HG03039 (cell line): ENCODE measurements at regions not wholly inside any gene's neighbourhood (a gene's known extent, or its start where the extent isn't known, plus 50 kb on each side); places are given as distances from the start of the nearest gene placed in this dataset.
"Not testable (repeated sequence)": the region's sequence is repeated elsewhere in the genome, so short reads cannot be mapped to it uniquely, and the experiment has no call there.

Experiments used
- ATAC-seq: cut with Tn5 transposase; IDR thresholded peaks from one replicate; pipeline ENCODE4 v1.9.1; 2021; ENCODE audit warnings: mild to moderate bottlenecking, moderate library complexity; ENCODE audit not compliant: unreplicated experiment

DNA sequence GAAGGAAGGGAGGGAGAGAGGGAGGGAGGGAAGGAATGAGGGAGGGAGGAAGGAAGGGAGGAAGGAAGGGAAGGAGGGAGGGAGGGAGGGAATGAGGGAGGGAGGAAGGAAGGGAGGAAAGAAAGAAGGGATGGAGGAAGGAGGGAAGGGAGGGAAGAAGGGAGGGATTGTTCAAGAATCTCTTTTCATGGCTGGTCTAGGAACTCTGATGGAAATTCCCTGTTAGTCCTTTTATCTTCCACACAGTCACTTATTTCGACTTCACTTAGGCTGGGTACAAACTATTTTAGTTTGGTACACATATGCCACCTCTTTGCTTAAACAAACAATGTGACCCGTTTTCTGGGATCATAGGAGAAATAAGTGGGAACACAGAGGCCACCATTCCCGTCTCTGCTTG lies 435.6 kb upstream of the WWC1 start:
- no peak for ATAC-seq

DNA sequence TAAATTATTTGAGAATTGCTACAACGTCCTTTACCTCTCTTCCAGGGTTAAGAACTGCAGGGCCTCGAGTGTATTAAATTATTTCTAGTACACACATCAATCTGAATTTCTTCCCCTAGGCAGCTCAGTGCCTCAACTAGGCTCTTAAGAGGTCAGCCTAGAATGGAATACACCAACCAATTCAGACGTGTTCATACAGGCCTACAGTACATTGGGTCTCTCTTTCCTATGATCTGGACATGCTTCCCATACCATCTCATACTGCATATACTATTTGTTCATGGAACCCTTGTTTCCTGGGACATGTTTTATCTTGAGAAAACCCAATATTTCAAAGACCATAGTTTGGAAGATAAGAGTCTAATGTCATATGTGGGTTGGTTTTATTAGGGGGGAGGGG lies 434.1 kb upstream of the WWC1 start:
- ATAC-seq: no peak

DNA sequence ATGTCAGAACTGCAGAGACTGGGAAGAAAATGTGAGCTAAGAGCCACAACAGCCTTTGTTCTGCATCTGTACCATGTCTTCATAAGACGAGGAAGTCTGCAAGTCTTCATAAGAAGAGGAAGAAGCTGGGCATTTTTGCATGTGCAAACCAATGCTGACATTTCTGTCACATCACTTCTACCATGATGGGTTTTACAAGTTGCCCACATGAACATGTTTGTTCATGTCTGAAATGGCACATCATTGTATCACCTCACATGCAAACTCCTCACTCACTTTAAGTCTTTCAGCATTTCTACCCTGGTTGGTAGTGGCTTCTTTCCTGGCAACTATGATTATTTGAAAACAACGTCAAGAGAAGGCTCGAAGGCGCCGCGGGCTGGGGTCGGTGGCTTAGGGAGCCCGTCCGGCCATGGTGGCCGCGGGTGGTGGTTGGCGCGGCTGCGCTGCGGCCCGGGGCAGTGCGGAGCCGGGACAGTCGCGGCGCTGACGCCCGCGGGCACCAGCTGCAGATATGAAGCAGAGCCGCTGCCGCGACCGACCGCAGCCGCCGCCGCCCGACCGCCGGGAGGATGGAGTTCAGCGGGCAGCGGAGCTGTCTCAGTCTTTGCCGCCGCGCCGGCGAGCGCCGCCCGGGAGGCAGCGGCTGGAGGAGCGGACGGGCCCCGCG lies 433.1 kb upstream of the WWC1 start:
- ATAC-seq: not testable (repeated sequence)

DNA sequence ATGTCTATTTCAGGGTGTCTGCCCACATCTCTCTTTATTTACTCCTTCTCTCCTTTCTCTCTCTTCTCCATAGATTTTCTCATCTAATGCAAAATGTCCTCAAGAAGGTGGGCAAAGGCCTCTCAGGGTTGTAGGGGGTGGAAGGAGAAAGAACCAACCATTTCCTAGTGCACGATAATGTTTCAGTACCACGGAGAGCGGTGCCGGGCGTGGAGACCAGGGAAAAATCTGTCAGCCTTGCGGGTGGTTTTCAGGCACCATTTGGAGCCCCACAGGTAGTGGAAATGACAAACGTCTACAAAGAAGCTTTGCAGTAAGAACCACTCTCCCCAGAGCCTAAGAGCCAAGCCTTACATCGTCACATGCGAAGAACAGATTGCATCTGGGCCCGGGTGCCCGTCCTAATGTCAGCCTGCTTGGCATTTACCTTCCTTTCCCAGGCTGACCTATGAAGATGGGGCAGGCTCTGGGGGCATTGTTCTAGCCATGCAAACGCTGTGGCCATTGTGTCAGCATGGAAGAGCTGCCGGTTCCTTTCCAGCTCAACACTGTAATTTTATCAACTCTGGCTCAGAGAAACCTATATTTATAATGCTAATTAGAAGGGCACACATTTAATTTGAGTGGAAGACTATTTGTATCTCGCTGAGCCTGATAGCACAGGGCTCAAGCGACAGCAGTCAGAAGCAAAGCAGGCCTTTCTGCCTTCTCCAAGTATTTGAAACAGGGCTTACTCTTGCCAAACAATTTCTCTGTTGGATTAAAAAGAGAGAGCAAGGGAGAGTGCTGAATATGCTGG lies 430.1 kb upstream of the WWC1 start:
- ATAC-seq: no peak

DNA sequence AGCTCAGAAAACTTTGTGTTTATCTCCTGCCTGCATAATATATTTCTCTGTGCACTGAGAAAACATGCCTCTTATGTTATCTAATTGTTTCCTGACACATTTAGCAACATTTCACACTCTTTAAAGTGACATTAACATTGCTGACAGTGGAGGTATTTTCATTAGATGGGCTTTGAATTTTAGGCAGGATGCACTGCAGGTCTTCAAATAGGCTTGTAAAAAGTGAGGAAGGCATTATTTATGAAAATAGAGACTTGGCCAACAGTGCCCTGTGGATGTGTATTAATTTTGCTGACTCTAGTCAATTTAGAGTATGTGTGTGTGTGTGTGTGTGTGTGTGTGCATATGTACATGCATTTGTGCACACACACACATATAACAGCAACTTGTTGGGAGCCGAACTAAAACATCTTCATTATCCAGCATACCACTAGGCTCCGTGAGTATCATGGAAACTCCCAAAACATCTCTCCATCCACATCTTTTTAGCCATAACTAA lies 429.5 kb upstream of the WWC1 start:
- ATAC-seq: no peak

DNA sequence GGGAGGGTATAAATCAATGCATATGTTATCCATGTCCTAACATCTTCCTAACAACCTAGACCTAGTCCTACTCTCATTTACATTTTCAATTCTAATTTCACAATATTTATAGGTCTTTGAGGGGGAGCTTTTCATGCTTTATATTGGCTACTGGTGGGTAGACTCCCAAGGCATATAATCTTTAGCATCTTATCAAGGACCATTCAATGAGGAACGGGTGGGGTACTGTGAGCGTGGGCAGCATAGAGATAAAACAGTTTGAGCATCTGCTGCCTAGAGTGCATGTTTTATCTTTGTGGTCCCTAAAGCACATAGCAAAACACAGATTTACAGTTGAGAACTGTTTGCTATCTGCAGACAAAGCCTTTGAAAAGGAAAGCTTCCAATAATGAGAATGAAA lies 427.6 kb upstream of the WWC1 start:
- ATAC-seq: no peak

DNA sequence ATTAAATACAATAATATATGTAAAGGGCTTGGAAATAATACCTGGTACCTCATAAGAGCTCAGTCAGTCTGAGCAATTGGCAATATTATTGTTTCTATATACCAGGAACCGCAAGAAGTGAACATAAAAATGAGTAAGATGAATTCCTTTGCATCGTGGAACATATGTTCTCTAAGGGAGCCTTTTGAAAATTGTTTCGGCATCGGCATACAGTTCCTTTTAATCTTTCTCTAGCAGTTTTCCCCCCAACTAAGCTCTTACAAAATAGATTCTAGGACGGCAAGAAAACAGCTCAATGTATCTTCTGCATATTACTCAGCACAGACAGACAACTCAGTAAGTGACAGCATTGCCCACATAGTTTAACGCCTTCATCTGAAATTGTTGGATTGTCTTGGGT lies 426.6 kb upstream of the WWC1 start:
- no peak for ATAC-seq

DNA sequence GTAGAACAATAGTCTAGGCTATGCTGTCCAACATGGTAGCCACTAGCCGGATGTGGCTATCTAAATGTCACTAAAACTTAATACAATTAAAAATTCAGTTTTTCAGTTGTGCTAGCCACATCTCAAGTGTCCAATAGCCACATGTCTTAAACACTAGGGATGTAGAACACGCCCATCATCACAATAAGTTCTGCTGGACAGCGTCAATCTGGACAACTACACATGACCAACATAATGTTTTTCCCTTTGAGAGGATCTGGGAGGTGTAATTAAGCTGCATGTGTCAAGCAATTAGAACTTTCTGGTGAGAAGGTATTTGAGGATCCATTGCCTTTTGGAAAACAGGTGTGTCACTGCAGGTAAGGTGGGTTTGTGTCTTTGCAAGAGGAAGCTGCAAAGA lies 424.6 kb upstream of the WWC1 start:
- ATAC-seq: no peak

DNA sequence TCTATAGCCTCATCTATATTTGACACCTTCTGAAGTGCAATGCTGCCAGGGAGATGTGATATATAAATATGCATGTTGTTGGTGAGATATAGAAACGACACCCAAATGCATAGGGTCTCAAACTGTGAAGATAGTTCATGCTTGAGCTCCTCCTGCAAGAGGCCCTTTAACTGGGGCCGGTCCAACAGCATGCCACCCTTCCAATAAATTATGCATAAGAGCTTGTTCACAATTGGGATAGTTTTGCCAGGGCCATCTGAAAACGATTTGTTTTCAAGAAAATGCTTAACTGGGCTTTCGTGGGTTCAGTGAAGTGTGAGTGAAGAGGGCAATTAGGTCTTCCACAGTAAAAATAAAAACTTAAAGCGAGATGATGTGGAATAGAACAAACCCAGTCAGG lies 424.2 kb upstream of the WWC1 start:
- no peak for ATAC-seq

DNA sequence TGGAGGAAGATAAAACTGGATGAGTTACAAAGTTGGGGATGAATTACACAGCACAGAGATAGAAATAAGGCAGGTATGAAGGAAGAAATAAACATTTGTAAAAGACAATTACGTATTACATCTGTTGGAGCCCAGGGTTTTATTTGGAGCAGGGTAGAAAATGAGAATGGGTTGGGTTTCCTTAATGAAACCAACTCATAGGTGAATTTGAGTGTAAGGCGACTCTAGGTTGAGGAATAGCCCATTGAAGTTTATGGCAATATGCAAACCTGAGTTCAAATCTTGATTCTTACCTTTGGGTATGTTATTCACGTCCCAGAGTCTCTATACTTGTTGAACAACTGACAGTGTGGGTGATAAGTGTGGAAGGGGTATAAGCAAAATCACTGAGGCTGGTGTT lies 422.3 kb upstream of the WWC1 start:
- no peak for ATAC-seq

DNA sequence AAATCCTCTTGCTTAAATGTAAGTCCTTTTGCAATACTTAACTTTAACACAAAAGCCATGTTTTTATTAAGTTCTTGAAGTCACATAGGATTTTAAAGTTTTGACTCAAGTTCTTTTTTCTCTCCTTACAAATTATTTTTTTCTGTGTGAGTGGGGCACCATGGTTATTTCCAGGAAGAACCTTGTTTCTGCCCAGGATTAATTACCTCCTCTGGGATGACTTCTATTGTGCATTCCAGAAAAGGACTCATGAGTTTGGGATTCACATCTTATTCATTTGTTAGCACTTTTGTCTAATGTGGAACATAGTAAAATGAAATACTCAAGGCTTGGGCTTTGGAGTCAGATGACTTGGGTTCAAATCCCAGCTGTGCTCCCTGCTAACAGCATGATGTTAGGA lies 421.4 kb upstream of the WWC1 start:
- no peak for ATAC-seq

DNA sequence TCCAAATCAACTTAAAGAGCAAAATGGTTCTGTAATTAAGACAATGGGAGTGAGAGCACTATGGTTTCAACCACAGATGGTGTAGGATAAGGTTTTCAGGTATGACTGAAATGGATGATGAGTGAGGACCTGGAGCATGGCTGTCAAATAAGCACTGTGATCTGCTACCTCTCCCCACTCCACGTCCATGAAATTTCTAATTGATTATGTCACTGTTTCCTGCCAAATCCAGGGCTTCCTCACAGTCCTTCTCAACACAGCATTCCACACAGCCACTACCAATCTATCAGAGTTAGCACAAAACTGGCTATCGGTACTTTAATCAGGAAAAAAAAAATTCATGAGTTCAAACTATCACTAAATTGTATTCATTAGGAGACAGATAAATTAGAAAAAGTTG lies 420.4 kb upstream of the WWC1 start:
- ATAC-seq: no peak

DNA sequence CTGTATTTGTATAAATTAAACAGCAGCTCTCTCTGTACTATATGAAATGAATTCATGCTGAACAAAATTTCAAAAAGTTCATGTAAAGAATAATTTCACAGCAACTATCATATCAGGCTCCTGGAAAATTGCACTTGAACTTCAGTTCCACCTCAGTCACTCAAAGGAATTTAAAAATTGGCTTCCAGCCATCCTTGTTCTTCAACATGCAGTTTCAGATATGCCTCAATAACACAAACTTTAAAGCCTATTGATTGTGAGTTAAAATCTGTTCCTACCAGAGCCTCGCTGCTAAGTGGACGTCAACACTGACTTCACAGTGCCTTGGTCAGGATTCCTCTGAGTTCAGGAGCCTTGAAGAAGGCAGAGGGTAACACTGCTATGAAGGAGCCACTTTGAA lies 418.7 kb upstream of the WWC1 start:
- ATAC-seq: no peak

DNA sequence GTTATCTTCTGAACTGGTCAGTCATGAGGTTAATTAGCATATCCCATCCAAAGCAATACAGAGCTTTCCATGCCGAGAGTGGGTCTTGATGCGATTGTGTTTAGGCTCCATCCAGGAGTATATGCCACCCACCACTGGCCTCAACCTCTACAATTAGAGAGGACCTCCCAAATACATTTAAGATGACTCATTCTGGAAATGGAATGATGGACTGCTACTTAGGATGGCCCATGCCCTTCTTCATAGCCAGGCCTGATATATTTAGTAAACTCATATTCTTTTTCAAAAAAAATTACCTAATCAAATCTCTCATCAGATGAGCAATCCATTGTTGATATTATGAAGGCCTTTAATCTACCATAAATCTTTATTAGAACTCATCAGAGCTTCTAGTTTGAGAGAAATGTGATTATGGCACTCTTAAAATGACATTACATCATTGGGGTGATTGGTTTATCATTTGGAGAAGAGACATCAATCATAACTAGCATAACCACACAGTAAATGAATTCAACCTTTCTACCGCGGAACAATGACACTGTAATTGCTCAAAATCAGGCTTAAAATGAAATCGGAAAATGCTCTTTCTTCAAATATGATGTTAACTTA lies 414.2 kb upstream of the WWC1 start:
- ATAC-seq: no peak

DNA sequence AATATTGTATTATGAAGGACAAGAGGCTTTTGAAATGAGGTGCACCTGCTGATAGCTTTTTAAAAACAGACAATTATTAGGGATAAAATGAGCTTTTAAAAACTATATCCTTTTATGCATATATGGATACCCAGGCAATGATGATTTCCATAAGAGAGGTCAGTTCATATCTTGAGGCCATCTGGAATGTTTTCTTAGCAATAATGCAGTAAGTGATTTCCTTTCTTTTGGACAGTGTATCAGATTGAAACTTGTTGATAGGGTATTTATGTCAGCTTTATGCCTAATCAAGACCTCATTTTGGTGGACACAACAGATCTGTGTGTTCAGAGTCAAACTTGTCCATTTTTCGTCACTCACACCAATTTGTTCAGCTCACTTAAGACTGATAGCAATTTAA lies 413.5 kb upstream of the WWC1 start:
- no peak for ATAC-seq

DNA sequence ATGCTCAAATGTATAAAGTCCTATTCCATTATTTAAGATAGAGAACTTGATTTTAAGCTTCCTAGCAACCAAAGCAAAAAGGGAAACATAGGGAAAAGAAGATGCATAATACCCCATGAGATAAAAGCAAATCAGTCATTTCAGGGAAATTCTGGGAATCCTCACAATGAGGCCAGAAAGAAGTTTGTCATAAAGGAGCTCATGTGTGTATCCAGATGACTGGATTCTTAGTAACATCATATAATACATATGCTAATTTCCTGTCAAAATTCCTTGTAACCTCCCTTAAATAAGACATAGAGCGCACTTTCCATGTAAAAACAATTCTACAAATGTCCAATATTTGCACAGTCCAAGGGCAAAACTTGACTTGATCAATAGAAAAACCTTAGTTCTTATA lies 411.0 kb upstream of the WWC1 start:
- no peak for ATAC-seq

DNA sequence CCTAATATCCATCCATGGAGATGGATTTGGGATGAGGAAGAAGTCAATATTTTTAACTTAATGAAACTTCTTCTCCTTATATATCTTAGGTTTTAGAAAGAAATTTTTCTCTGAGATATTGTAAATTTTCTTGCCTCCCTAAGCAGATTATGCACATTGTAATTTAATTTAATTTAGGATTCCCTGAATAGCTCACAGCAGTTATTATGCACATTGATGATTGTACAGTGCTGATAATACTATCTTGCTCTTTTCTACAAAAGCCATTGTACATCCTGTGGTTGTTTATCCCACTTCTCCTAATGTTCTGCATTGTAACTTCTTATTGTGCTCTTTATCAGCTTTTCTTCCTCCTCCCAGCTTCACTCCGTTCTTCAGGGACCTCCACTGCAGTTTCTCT lies 410.4 kb upstream of the WWC1 start:
- ATAC-seq: no peak

DNA sequence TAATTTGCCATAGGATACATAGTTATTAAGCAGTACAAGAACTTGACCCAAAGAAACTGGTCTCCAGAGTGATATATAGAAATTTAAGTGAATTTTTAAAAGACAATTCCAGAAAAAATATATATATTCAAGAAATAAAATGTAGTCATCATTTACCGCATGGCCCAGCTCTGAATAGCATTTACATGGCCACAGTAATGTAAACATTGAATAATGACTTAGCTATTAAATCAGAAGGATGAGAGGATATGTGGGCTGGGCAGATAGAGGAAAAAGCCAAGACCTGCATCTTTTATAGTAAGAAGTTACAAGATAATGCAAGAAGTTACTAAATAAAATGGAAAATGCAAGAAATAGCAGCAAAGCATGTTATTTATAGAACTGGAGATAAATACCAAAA lies 405.2 kb upstream of the WWC1 start:
- ATAC-seq: no peak

DNA sequence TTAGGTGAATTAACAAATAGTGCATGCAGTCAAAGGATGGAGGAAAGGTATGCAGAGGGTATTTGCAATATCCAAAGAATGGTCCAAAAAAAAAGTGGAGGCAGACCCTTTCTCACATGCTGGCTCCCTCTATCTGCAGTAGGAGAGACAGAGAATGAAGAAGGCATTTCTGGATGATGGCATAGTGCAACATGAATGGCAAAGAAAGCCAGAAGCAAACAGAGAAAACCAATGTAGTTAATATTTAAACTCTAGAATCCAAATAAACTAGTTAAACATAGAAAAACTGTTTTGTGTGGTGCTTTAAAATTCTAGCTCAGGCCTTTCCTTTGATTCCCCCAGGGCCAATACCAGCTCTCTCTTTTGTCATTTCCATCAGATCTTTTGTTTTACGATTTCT lies 403.1 kb upstream of the WWC1 start:
- no peak for ATAC-seq

DNA sequence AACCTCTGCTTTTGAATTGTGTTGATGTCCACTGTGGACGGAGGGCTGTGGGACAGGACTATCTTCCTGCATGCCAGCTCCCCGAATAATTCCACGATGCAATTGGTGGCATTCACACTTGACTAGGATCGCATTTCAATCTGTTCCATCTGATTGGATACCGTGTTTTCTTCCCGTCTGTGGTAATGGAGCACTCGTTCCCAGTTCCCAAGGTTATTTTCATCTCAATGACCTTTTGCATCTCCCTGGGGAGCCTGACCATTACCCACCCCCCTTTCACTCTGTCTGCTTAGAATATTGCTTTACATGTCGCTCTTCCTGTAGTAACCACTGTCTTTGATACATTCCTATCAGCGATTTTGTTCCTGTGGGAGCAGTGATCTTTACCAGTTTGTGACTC lies 402.2 kb upstream of the WWC1 start:
- no peak for ATAC-seq

DNA sequence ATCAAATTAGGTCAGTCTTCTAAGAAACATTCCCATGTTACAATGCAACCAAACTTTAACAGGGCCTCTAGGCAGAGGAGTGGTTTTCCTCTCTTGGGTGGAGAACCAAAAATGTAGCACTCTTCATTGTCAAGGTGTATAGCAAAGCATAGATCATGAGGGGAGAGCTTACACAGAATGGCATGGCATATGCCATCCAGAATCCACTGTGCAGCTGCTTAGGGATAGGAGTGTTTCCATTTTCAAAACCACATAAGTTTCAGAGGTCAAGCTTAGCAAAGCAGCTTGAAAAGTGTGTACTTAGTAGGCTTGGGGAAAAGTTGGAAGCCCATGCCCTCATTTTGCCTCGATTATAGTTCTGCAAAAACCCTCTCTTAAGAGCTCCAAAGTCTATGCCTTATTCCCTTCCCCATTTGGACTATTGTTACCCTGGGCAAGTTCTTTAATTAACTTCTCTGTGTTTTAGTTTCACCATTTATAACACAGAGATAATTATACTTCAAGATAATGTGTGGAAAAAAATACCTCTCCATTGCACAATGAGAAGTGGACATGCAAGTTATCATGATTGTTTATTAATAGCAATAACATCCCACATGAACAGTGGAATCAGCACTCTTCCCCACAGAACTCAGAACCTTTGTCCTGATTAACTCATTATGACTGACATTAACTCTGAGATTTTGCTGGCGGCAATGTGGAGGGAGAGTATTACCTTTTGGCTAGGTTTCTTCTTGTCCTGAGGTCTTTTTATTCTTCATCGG lies 398.9 kb upstream of the WWC1 start:
- ATAC-seq: no peak
